ENCODE measurements at regions not wholly inside any gene's neighbourhood (a gene's known extent, or its start where the extent isn't known, plus 50 kb on each side); places are given as distances from the start of the nearest gene placed in this dataset.

- TF ChIP-seq EZH2 (IDR thresholded peaks at IDR 0.05; ENCODE audit: low read length) (no peak), CTCF (optimal IDR thresholded peaks at IDR 0.05 in 1 of 3, IDR thresholded peaks at IDR 0.05 in 1 of 3, conservative IDR thresholded peaks at IDR 0.05 in 1 of 3; ENCODE audit: extremely low read depth in 1 of 3, insufficient read depth in 2 of 3, low read length in 3 of 3) (no peak)
- H3K9me3 ChIP-seq (ENCODE audit: control insufficient read depth, low read depth, low read length), result no peaks in the 10 kb centered on the region
- no peaks in the 10 kb centered on the region for H3K27me3 ChIP-seq (ENCODE audit: control insufficient read depth, extremely low read depth, insufficient read depth, low read length)
- no peak overlapping the region for H3K4me3 ChIP-seq (ENCODE audit: control insufficient read depth in 2 of 3, extremely low read depth in 1 of 3, insufficient read depth in 2 of 3, low read depth in 1 of 3, low read length in 3 of 3)
- no peak for FAIRE-seq
- H3K27ac ChIP-seq (ENCODE audit: control insufficient read depth, insufficient read depth, low read length), result no peak overlapping the region
- H2AFZ ChIP-seq (ENCODE audit: control insufficient read depth, low read length), result no peak overlapping the region
- no peaks in the 10 kb centered on the region for H3K79me2 ChIP-seq (ENCODE audit: control insufficient read depth, insufficient read depth, low read length)
- DNase-seq (ENCODE audit: low read depth, low spot score), result no peak
- no peaks in the 10 kb centered on the region for H3K36me3 ChIP-seq (ENCODE audit: control insufficient read depth in 2 of 2, extremely low read depth in 1 of 2, insufficient read depth in 2 of 2, low read length in 2 of 2)
- H3K9me1 ChIP-seq (ENCODE audit: control insufficient read depth, extremely low read depth, insufficient read depth, low read length), result no peaks in the 10 kb centered on the region
- no peaks in the 10 kb centered on the region for H3K4me1 ChIP-seq (ENCODE audit: control insufficient read depth, extremely low read depth, insufficient read depth, low read length)
- no peak overlapping the region for H3K9ac ChIP-seq (ENCODE audit: control insufficient read depth, extremely low read depth, insufficient read depth, low read length)
- dilution Hi-C loops (cut with MboI; ENCODE audit: extremely low pct_ligation_motif_present, low sequenced_read_pairs), result no loop called here
- H3K4me2 ChIP-seq (ENCODE audit: control insufficient read depth, extremely low read depth, insufficient read depth, low read depth, low read length), result no peak overlapping the region
- no peaks in the 10 kb centered on the region for H4K20me1 ChIP-seq (ENCODE audit: control insufficient read depth, extremely low read depth, insufficient read depth, low read length)
These were observed 83.0 kb upstream of the WSCD2 start for GRCh38 chr12:108046135-108046534.

- Histone ChIP-seq H3K27ac (ENCODE audit: control insufficient read depth, insufficient read depth, low read length) (no peak overlapping the region), H3K4me3 (ENCODE audit: control insufficient read depth in 2 of 3, extremely low read depth in 1 of 3, insufficient read depth in 2 of 3, low read depth in 1 of 3, low read length in 3 of 3) (no peak overlapping the region), H3K4me1 (ENCODE audit: control insufficient read depth, extremely low read depth, insufficient read depth, low read length) (no peaks in the 10 kb centered on the region), H2AFZ (ENCODE audit: control insufficient read depth, low read length) (no peak overlapping the region), H4K20me1 (ENCODE audit: control insufficient read depth, extremely low read depth, insufficient read depth, low read length) (no peaks in the 10 kb centered on the region), H3K9me1 (ENCODE audit: control insufficient read depth, extremely low read depth, insufficient read depth, low read length) (no peaks in the 10 kb centered on the region), H3K36me3 (ENCODE audit: control insufficient read depth in 2 of 2, extremely low read depth in 1 of 2, insufficient read depth in 2 of 2, low read length in 2 of 2) (no peaks in the 10 kb centered on the region), H3K9me3 (ENCODE audit: control insufficient read depth, low read depth, low read length) (no peaks in the 10 kb centered on the region), H3K79me2 (ENCODE audit: control insufficient read depth, insufficient read depth, low read length) (no peaks in the 10 kb centered on the region), H3K9ac (ENCODE audit: control insufficient read depth, extremely low read depth, insufficient read depth, low read length) (no peak overlapping the region), H3K4me2 (ENCODE audit: control insufficient read depth, extremely low read depth, insufficient read depth, low read depth, low read length) (no peak overlapping the region), H3K27me3 (ENCODE audit: control insufficient read depth, extremely low read depth, insufficient read depth, low read length) (no peaks in the 10 kb centered on the region)
- TF ChIP-seq EZH2 (IDR thresholded peaks at IDR 0.05; ENCODE audit: low read length) (no peak), CTCF (optimal IDR thresholded peaks at IDR 0.05 in 1 of 3, IDR thresholded peaks at IDR 0.05 in 1 of 3, conservative IDR thresholded peaks at IDR 0.05 in 1 of 3; ENCODE audit: extremely low read depth in 1 of 3, insufficient read depth in 2 of 3, low read length in 3 of 3) (no peak)
- dilution Hi-C loops (cut with MboI; ENCODE audit: extremely low pct_ligation_motif_present, low sequenced_read_pairs), result no loop called here
- DNase-seq (ENCODE audit: low read depth, low spot score), result no peak
- FAIRE-seq, result no peak
These were observed 82.4 kb upstream of the WSCD2 start for GRCh38 chr12:108046650-108047049.
